H1 (cell line): ENCODE measurements at regions not wholly inside any gene's neighbourhood (a gene's known extent, or its start where the extent isn't known, plus 50 kb on each side); places are given as distances from the start of the nearest gene placed in this dataset.

Experiments used
- CTCF ChIA-PET: fragments of 300-600 bp; sonication (Branson Sonifier 250); formaldehyde crosslinking; loops from one replicate; lab custom pipeline; 2021; ENCODE audit not compliant: partially characterized antibody; lab: Charles Lee
- POLR2A ChIA-PET: fragments of 300-600 bp; sonication (Branson Sonifier 250); formaldehyde crosslinking; loops from one replicate; lab custom pipeline; 2021; ENCODE audit warnings: inconsistent platforms; ENCODE audit not compliant: partially characterized antibody; lab: Charles Lee
- DNase-seq, 2 experiments: peaks; one replicate each; pipeline versions ENCODE4 v3.0.0 to v3.0.0-alpha.2; 2010 to 2022; ENCODE audit warnings: low spot score in 2 of 2, low read depth in 1 of 2, mixed read lengths in 1 of 2
- FAIRE-seq: peaks from 2 replicates; lab custom pipeline; 2011; peaks lifted over from hg19 to GRCh38; lab: Jason Lieb, UNC
- H2AFZ ChIP-seq: 2 replicates; pipeline ENCODE4 v1.8.1; 2012; ENCODE audit warnings: low read length, inconsistent platforms
- H2AK5ac ChIP-seq: 2 replicates; pipeline ENCODE4 v1.6.1; 2013; ENCODE audit warnings: low read depth, low read length
- H2BK120ac ChIP-seq: replicated peaks from 2 replicates; pipeline ENCODE3; 2013; ENCODE audit warnings: low read depth, low read length, inconsistent platforms
- H2BK12ac ChIP-seq: 2 replicates; pipeline ENCODE4 v1.6.1; 2013; ENCODE audit warnings: low read depth, low read length
- H2BK15ac ChIP-seq: 2 replicates; pipeline ENCODE4 v1.6.1; 2013; ENCODE audit warnings: low read length
- H2BK20ac ChIP-seq: 2 replicates; pipeline ENCODE4 v1.6.1; 2013; ENCODE audit warnings: low read length
- H2BK5ac ChIP-seq: 2 replicates; pipeline ENCODE4 v1.6.1; 2013; ENCODE audit warnings: low read depth, low read length
- H3K14ac ChIP-seq: 2 replicates; pipeline ENCODE4 v1.6.1; 2013; ENCODE audit warnings: inconsistent platforms; ENCODE audit not compliant: insufficient read length
- H3K18ac ChIP-seq: 2 replicates; pipeline ENCODE4 v1.6.1; 2013; ENCODE audit warnings: low read length; ENCODE audit errors: extremely low read depth
- H3K23ac ChIP-seq: 2 replicates; pipeline ENCODE4 v1.6.1; 2013; ENCODE audit warnings: inconsistent platforms; ENCODE audit not compliant: insufficient read length
- H3K23me2 ChIP-seq: 2 replicates; pipeline ENCODE4 v1.6.1; 2013; ENCODE audit warnings: low read depth, low read length
- H3K27ac ChIP-seq: 2 replicates; pipeline ENCODE4 v1.6.1; 2011; ENCODE audit warnings: low read depth, low read length, inconsistent platforms
- H3K27me3 ChIP-seq, 4 experiments: replicated peaks in 1 of 4; 1 replicate in 1 of 4; 2 replicates in 3 of 4; pipeline versions ENCODE4 v1.6.1 to v1.8.1; 2011 to 2013; ENCODE audit warnings: low read length in 3 of 4, mild to moderate bottlenecking in 3 of 4, inconsistent platforms in 2 of 4, mixed read lengths in 2 of 4, moderate library complexity in 1 of 4; ENCODE audit not compliant: control insufficient read depth in 3 of 4, insufficient read depth in 3 of 4; ENCODE audit errors: extremely low read depth in 1 of 4
- H3K36me3 ChIP-seq, 4 experiments: 2 replicates each; pipeline versions ENCODE4 v1.6.1 to v1.8.1; 2011 to 2013; ENCODE audit warnings: mild to moderate bottlenecking in 4 of 4, low read length in 3 of 4, moderate library complexity in 2 of 4, control low read depth in 1 of 4, inconsistent platforms in 1 of 4; ENCODE audit not compliant: insufficient read depth in 4 of 4, control insufficient read depth in 2 of 4
- H3K4ac ChIP-seq: replicated peaks from 2 replicates; pipeline ENCODE3; 2013; ENCODE audit warnings: low read length, low read depth, mixed read lengths, inconsistent platforms; ENCODE audit not compliant: insufficient read length
- H3K4me1 ChIP-seq, 4 experiments: replicated peaks in 1 of 4; 1 replicate in 1 of 4; 2 replicates in 3 of 4; pipeline versions ENCODE4 v1.6.1 to v1.8.1; 2011 to 2013; ENCODE audit warnings: low read length in 3 of 4, inconsistent platforms in 2 of 4, mixed read lengths in 1 of 4; ENCODE audit not compliant: insufficient read depth in 4 of 4, control insufficient read depth in 3 of 4
- H3K4me2 ChIP-seq, 2 experiments: 2 replicates each; pipeline versions ENCODE4 v1.6.1 to v1.8.1; 2011 to 2013; ENCODE audit warnings: low read depth in 2 of 2, low read length in 2 of 2, control low read depth in 1 of 2, inconsistent platforms in 1 of 2, mild to moderate bottlenecking in 1 of 2; ENCODE audit not compliant: insufficient read depth in 1 of 2
- H3K4me3 ChIP-seq, 4 experiments: fragments of 200-600, 300-600 bp in 1 of 4; sonication (generic), shearing (Covaris generic), sonication (Bioruptor Twin) in 1 of 4; 2 replicates each; pipeline versions ENCODE4 v1.5.1 to v1.8.1; 2011 to 2016; ENCODE audit warnings: low read length in 4 of 4, low read depth in 3 of 4, control low read depth in 2 of 4, inconsistent platforms in 2 of 4, mild to moderate bottlenecking in 2 of 4, mixed read lengths in 1 of 4, moderate library complexity in 1 of 4; ENCODE audit not compliant: insufficient read depth in 2 of 4; ENCODE audit errors: extremely low read depth in 1 of 4
- H3K56ac ChIP-seq: replicated peaks from 2 replicates; pipeline ENCODE3; 2013; ENCODE audit warnings: low read depth, mild to moderate bottlenecking, mixed read lengths, low read length, inconsistent platforms; ENCODE audit not compliant: insufficient read length
- H3K79me1 ChIP-seq: 2 replicates; pipeline ENCODE4 v1.6.1; 2013; ENCODE audit warnings: low read depth, low read length, control low read depth
- H3K79me2 ChIP-seq, 2 experiments: 2 replicates each; pipeline versions ENCODE4 v1.6.1 to v1.8.1; 2012 to 2013; ENCODE audit warnings: low read length in 2 of 2, mild to moderate bottlenecking in 2 of 2, inconsistent platforms in 1 of 2; ENCODE audit not compliant: insufficient read depth in 2 of 2, control insufficient read depth in 1 of 2
- H3K9ac ChIP-seq, 4 experiments: replicated peaks in 1 of 4; 1 replicate in 1 of 4; 2 replicates in 3 of 4; pipeline versions ENCODE4 v1.6.1 to v1.8.1; 2011 to 2013; ENCODE audit warnings: low read depth in 3 of 4, low read length in 3 of 4, control low read depth in 2 of 4, mild to moderate bottlenecking in 2 of 4, moderate library complexity in 2 of 4, inconsistent platforms in 1 of 4; ENCODE audit errors: extremely low read depth in 1 of 4
- H3K9me3 ChIP-seq, 2 experiments: 2 replicates each; pipeline versions ENCODE4 v1.6.1 to v1.8.1; 2012 to 2013; ENCODE audit warnings: mild to moderate bottlenecking in 2 of 2, moderate library complexity in 2 of 2, control low read depth in 1 of 2, inconsistent platforms in 1 of 2, low read depth in 1 of 2, low read length in 1 of 2, mixed read lengths in 1 of 2; ENCODE audit not compliant: insufficient read depth in 2 of 2
- H4K20me1 ChIP-seq, 2 experiments: replicated peaks in 1 of 2; 2 replicates each; pipeline versions ENCODE3 to v1.8.1; 2011 to 2013; ENCODE audit warnings: inconsistent platforms in 2 of 2, low read length in 2 of 2, mild to moderate bottlenecking in 1 of 2; ENCODE audit not compliant: insufficient read depth in 2 of 2, control insufficient read depth in 1 of 2
- H4K5ac ChIP-seq: 2 replicates; pipeline ENCODE4 v1.6.1; 2013; ENCODE audit warnings: low read length, low read depth, mixed read lengths, inconsistent platforms; ENCODE audit not compliant: insufficient read length
- H4K8ac ChIP-seq: 2 replicates; pipeline ENCODE4 v1.8.0; 2013; ENCODE audit warnings: mild to moderate bottlenecking, moderate library complexity, low read length, inconsistent platforms; ENCODE audit not compliant: insufficient read depth; ENCODE audit errors: extremely low read depth
- H4K91ac ChIP-seq: replicated peaks from 2 replicates; pipeline ENCODE3; 2013; ENCODE audit warnings: low read length, mixed read lengths, inconsistent platforms; ENCODE audit not compliant: insufficient read length
- ASH2L ChIP-seq: fragments of 200-600, 300-600 bp; sonication (generic); IDR thresholded peaks from one replicate; pipeline ENCODE4 v1.7.1; 2017; ENCODE audit warnings: low read length
- MAFK ChIP-seq: IDR thresholded peaks from 2 replicates; pipeline ENCODE4 v1.6.1; 2012; ENCODE audit warnings: low read depth, mild to moderate bottlenecking, improper control_type of control experiment, low read length
- POLR2AphosphoS5 ChIP-seq: IDR thresholded peaks from 2 replicates; pipeline ENCODE4 v1.6.1; 2011; ENCODE audit warnings: low read depth, low read length
- RBBP5 ChIP-seq: IDR thresholded peaks from 2 replicates; pipeline ENCODE4 v1.7.1; 2012; ENCODE audit warnings: low read depth, mild to moderate bottlenecking, inconsistent platforms, low read length, moderate library complexity, borderline replicate concordance
- RXRA ChIP-seq: IDR thresholded peaks from 2 replicates; pipeline ENCODE4 v1.6.1; 2011; ENCODE audit warnings: low read depth, mild to moderate bottlenecking, low read length, moderate library complexity; ENCODE audit not compliant: insufficient read depth
- WGBS, 2 experiments: shearing (Covaris generic) in 1 of 2; methylation state at CpG; one replicate each; pipeline versions ENCODE4 v1.1.6 to v1.1.7; 2013 to 2015; ENCODE audit warnings: low lambda C conversion rate in 2 of 2, mixed read lengths in 2 of 2, inconsistent platforms in 1 of 2, low coverage in 1 of 2, missing lambda C conversion rate in 1 of 2; ENCODE audit not compliant: insufficient replicate concordance in 2 of 2, insufficient coverage in 1 of 2, insufficient read length in 1 of 2; ENCODE audit errors: extremely low coverage in 1 of 2, missing lambda C conversion rate in 1 of 2; 5-methylcytosine and 5-hydroxymethylcytosine counted together

GRCh38 chr16:51272420-51272819 is 121.3 kb upstream of the SALL1 start:
- H3K18ac ChIP-seq = no peak overlapping the region
- no peak overlapping the region for H3K14ac ChIP-seq
- FAIRE-seq = no peak
- H3K23ac ChIP-seq = no peak overlapping the region
- no peak overlapping the region for H3K4me2 ChIP-seq
- H3K9me3 ChIP-seq = 0 out of 4 replicates have a peak, but pooled peaks cover 0 to 4% of the 10 kb centered on the region in 2 experiments
- no peak overlapping the region for H3K4me3 ChIP-seq
- no peak overlapping the region for H2BK5ac ChIP-seq
- H3K36me3 ChIP-seq = no peaks in the 10 kb centered on the region
- H3K27me3 ChIP-seq = no peaks in the 10 kb centered on the region; a peak in 1 of 7 replicates
- H2BK15ac ChIP-seq = no peak overlapping the region
- TF ChIP-seq ASH2L (no peak), MAFK (no peak), RBBP5 (no peak), RXRA (no peak), POLR2AphosphoS5 (no peak)
- no peak overlapping the region for H4K5ac ChIP-seq
- H2BK120ac ChIP-seq = no peak overlapping the region
- H2BK12ac ChIP-seq = no peak overlapping the region
- no peaks in the 10 kb centered on the region for H3K23me2 ChIP-seq
- H4K91ac ChIP-seq = no peak overlapping the region
- DNase-seq = no peak
- H4K20me1 ChIP-seq = no peaks in the 10 kb centered on the region
- H3K4me1 ChIP-seq = no peaks in the 10 kb centered on the region
- no peak overlapping the region for H3K27ac ChIP-seq
- H4K8ac ChIP-seq = no peak overlapping the region
- POLR2A ChIA-PET = no interaction called here
- no peaks in the 10 kb centered on the region for H3K79me2 ChIP-seq
- no peak overlapping the region for H2AFZ ChIP-seq
- H2AK5ac ChIP-seq = no peak overlapping the region
- 100% methylated on average over 4 of the region's 4 CpGs; no CpG with 5 or more reads in 1 of the 2 experiments for WGBS, 2 experiments
- CTCF ChIA-PET = no interaction called here
- H3K9ac ChIP-seq = no peak overlapping the region
- H3K4ac ChIP-seq = no peak overlapping the region
- H3K79me1 ChIP-seq = no peaks in the 10 kb centered on the region
- H3K56ac ChIP-seq = no peak overlapping the region
- H2BK20ac ChIP-seq = no peak overlapping the region
